Head of caudate nucleus (tissue), 42 donors: ENCODE measurements at regions not wholly inside any gene's neighbourhood (a gene's known extent, or its start where the extent isn't known, plus 50 kb on each side); places are given as distances from the start of the nearest gene placed in this dataset.
"Not testable (repeated sequence)": the region's sequence is repeated elsewhere in the genome, so short reads cannot be mapped to it uniquely, and the experiment has no call there.

Experiments used
- DNase-seq, 42 donors: peaks; one replicate each; pipeline versions ENCODE4 v3.0.0 to v3.0.0-alpha.2; 2020 to 2021; ENCODE audit warnings: mixed read lengths in 7 of 42
- intact Hi-C: fragments of 100-400 bp; cut with DNase I; formaldehyde crosslinking; loops from one replicate; pipeline ENCODE4 v1.15.0; 2022

DNA sequence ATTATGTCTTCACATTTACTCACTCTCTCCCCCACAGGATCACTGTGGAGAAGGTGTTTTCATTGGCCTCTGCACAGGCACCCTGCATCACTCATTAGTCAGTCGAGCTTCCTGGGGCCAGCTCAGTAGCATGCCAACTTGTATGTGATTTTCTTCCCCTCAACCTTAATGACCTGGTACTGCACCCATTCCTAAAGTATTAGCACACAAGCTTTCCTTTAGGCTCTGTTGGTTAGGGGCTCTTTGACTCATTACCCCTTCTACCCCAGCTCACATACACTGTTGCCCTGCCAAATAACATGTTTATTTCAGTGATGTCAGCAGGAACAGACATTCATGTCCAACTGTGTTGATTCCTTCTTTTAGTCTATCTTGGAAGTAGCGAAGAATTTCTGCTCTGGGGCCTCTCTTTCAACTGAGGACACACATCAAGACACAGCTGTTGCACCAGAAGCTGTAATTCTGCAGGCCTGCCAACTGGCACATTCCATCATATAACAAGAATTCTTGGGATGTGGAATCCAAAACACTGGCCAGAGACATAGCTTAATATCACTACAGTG is 603.5 kb upstream of the ADAMTS5 start:
- intact Hi-C loops = no loop called here
- no peak for DNase-seq

GRCh38 chr21:27569831-27570230 is 602.9 kb upstream of the ADAMTS5 start:
- intact Hi-C loops = loop anchor here (5.0 kb wide), 1 partner anchor 718 kb away; no protein-coding TSS in a partner anchor
- DNase-seq = no peak

- no peak for DNase-seq
- intact Hi-C loops = loop anchor here (5.0 kb wide), 1 partner anchor 717 kb away; no protein-coding TSS in a partner anchor
These were observed 602.2 kb upstream of the ADAMTS5 start for GRCh38 chr21:27569091-27569490.

DNA sequence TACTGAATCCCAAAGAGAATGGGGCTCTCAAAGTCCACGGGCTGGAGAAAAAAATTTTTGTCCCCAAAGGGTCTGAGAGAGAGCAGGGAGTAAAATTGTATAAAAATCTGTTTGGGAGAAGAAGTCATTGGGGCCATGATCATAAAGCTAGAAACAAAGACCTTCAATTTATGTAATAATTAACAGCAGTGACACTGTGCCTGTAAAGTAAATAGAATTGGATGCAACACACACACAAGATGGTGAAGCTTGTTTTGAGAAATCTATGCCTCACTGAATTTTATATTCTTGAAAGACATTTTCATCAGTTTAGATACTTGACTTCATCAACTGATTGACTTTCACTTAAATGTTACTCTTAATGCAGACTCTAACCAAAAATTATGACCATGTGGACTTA is 600.5 kb upstream of the ADAMTS5 start:
- no peak for DNase-seq
- intact Hi-C loops = loop anchor here (5.0 kb wide), 1 partner anchor 715 kb away; no protein-coding TSS in a partner anchor

GRCh38 chr21:27566521-27566920 is 599.6 kb upstream of the ADAMTS5 start:
- no peak for DNase-seq
- intact Hi-C loops = loop anchor here (5.0 kb wide), 1 partner anchor 714 kb away; no protein-coding TSS in a partner anchor

DNA sequence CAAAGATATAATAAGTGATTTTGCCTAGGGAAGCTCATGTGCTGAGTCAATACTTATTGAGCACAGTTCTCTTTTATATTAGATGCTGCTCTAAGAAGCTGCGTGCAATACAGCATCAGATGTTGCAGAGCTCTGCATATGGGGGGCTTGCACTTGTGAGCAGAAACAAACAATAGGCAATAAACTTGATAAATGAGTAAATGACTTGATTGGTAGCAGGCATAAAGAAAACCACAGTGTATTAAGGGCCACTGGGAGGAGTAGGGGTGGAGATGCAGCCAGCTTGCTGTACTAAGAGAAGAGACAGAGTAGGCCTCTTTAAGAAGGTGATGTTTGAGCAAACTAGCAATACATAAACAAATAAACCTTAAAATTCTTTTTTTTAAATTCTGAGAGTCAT is 598.5 kb upstream of the ADAMTS5 start:
- DNase-seq = no peak
- intact Hi-C loops = loop anchor here (5.0 kb wide), 1 partner anchor 713 kb away; no protein-coding TSS in a partner anchor

DNA sequence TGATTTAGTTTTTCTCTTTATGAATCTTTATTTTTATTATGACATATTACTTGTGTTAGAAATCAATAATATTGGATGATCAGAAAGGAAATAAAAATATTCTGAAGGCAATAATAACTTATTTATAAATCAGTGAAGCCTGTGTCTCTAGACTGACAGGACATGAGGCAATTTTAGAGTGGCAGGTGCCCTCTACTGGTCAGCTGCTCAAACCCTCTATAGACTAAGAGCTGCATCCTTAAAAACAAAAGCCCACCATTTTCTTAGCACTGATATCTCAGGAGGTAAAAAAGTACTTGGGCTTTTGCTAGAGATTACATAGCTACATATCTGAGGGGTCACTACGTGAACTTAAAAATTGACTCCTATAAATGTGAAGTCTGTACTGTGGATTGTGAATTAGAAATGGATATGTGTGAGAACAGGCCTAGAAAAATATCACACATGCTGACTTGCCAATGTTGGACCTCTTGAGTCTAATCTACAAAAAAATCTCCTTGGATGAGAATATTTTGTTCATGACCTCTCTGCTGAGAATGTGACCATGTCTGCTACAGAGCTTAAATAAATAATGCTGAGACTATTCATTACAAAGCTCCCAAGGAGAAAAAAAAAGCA is 597.9 kb upstream of the ADAMTS5 start:
- DNase-seq = peak; percentile 9 to 80 (median 54)
- intact Hi-C loops = loop anchor here (5.0 kb wide), 1 partner anchor 712 kb away; no protein-coding TSS in a partner anchor

- DNase-seq = no peak
- intact Hi-C loops = no loop called here
These were observed 595.4 kb upstream of the ADAMTS5 start for GRCh38 chr21:27562303-27562702.

DNA sequence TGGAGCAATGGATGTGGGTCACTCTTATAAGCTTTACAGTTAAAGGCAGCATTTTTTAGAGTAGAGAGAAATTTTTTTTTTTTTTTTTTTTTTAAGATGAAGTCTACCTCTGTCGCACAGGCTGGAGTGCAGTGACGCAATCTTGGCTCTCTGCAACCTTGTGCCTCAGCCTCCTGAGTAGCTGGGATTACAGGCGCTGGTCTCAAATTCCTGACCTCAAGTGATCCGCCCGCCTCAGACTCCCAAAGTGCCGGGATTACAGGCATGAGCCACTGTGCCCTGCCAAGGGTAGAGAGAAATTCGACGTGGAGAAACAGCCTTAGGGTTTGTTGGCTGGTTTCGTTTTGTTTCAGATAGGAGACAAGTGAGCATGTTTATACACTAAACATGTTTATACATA is 594.2 kb upstream of the ADAMTS5 start:
- intact Hi-C loops = no loop called here
- DNase-seq = no peak

DNA sequence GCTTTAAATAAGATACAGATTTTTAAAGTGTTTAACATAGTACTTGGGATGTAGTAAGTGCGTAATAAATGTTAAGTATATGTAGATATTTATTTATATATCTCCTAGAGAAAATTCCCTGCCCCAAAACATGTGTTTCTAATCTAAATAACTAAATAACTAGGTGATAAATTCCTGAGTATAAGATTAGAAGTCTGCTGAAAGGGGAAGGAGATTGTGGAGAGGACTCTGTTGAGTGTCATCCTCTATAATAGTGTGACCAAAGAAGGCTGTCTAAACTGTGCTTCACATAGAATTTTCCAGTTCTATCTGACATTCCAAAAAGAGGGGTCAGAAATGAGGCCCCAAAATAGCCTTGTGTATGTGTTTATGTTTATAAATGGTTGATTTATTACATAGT is 590.5 kb upstream of the ADAMTS5 start:
- intact Hi-C loops = no loop called here

GRCh38 chr21:27555996-27556395 is 589.1 kb upstream of the ADAMTS5 start:
- DNase-seq = no peak
- intact Hi-C loops = no loop called here

More for the DNA sequence above, 590.5 kb upstream of the ADAMTS5 start:
- no peak for DNase-seq

GRCh38 chr21:27550287-27550686 is 583.4 kb upstream of the ADAMTS5 start:
- no peak for DNase-seq
- intact Hi-C loops = no loop called here

GRCh38 chr21:27548486-27548885 is 581.6 kb upstream of the ADAMTS5 start:
- DNase-seq = no peak

DNA sequence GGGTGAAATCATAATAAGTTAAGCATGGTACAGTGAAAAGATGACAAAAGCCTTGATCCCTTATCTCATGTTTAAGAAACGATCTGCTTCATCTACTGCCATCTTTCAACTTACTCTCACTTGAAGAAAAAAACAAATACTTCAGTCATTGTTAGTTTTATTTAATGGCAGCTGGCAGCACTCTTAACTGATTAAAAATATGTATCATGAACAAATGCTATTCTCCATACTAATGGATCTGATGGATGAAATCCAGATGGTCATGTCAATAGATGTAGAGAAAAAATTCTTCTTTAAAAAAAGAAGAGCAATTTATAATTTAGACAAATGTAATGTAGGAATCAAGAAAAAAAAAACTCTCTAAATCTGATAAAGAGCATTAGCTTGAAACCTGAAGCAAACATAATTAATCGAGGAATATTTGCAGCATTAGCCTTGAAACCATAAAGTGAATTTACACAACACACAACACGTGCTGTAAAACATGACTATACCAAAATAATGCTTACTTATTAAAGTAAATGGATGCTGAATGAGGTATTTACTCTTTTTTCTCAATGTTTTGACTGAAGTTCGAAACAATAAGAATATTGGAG is 579.0 kb upstream of the ADAMTS5 start:
- intact Hi-C loops = no loop called here
- no peak for DNase-seq

More at GRCh38 chr21:27548486-27548885, 581.6 kb upstream of the ADAMTS5 start:
- intact Hi-C loops = no loop called here

DNA sequence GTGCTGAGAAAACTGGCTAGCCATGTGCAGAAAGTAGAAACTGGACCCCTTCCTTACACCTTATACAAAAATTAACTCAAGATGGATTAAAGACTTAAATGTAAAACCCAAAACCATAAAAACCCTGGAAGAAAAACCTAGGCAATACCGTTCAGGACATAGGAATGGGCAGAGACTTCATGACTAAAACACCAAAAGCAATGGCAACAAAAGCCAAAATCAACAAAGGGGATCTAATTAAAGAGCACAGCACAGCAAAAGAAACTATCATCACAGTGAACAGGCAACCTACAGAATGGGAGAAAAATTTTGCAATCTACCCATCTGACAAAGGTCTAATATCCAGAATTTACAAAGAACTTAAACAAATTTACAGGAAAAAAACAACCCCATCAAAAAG is 575.2 kb upstream of the ADAMTS5 start:
- intact Hi-C loops, DNase-seq: not testable (repeated sequence)

DNA sequence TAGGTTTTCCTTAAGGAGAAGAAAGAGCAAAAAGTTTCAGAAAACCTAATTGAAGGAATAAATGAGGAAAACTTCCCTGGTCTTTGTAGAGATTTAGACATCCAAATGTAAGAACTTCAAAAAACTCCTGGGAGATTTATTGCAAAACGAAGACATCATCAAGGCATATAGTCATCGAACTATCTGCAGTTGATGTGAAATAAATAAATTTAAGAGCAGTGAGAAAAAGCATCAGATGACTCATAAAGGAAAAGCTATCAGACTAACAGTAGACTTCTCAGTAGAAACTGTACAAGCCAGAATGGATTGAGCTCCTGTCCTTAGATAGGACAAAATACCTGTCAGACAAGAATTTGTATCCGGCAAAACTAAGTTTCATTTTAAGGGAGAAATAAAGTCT is 569.4 kb upstream of the ADAMTS5 start:
- intact Hi-C loops = no loop called here
- DNase-seq = no peak

DNA sequence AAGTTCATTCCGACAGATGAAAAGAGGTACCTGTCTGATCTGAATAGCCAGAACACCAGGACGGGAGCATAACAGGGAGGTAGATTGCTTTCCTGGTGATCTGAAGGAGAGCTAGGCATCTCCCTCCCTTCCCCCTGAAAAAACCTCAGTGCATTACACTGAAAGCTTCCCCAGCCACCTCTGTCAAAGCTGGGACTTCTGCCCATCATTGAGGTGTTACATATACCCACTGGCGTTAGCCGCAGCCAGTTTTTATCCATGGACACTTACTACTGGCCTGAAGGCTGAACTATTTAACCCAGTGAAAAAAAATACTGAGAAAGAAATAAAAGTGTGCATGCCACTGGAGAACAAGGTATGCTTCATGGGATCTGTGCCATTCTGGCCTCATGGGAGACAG is 568.3 kb upstream of the ADAMTS5 start:
- intact Hi-C loops = no loop called here
- DNase-seq = no peak

- no peak for DNase-seq
- intact Hi-C loops = no loop called here
These were observed 567.3 kb upstream of the ADAMTS5 start for GRCh38 chr21:27534206-27534605.

GRCh38 chr21:27532076-27532475 is 565.2 kb upstream of the ADAMTS5 start:
- no peak for DNase-seq
- intact Hi-C loops = no loop called here

DNA sequence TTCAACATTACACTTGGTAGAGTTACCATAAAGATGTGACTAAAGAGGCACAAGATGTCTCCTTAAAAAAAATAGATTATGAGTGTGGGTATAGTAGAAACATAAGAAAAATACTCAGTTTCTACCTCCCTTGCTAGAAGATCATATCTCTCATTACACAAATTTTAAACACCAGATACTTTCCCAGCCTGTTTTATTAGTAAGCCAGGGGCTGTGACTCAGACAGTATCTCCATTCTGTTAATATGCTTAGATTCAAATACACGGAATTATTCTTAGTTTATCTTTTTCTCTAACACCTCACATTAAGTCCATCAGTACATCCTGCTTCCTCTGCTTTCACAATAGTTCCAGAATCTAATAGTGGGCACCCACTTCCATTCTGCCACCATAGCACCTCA is 561.8 kb upstream of the ADAMTS5 start:
- intact Hi-C loops = no loop called here
- no peak for DNase-seq

- no peak for DNase-seq
- intact Hi-C loops = no loop called here
These were observed 559.6 kb upstream of the ADAMTS5 start for GRCh38 chr21:27526451-27526850.
